GM13977 (cell line): ENCODE measurements at regions not wholly inside any gene's neighbourhood (a gene's known extent, or its start where the extent isn't known, plus 50 kb on each side); places are given as distances from the start of the nearest gene placed in this dataset.

Experiments
- DNase-seq: peaks from one replicate; pipeline ENCODE4 v3.0.0; 2012; ENCODE audit warnings: low spot score
- in situ Hi-C: fragments of 300-500 bp; cut with MboI; formaldehyde crosslinking; loops from one replicate; pipeline ENCODE4 v1.12.0; 2022; ENCODE audit warnings: low sequenced_read_pairs, low pct_unique_long_range_greater_than_20kb, mixed read lengths, inconsistent platforms; ENCODE audit not compliant: unreplicated experiment
- TF ChIP-seq, protein P1 (sequence below): IDR thresholded peaks from 2 replicates; pipeline ENCODE4 v1.5.1; 2012; ENCODE audit warnings: mild to moderate bottlenecking, control low read depth; ENCODE audit not compliant: insufficient read depth; ENCODE audit errors: extremely low read depth, missing control alignments

DNA sequence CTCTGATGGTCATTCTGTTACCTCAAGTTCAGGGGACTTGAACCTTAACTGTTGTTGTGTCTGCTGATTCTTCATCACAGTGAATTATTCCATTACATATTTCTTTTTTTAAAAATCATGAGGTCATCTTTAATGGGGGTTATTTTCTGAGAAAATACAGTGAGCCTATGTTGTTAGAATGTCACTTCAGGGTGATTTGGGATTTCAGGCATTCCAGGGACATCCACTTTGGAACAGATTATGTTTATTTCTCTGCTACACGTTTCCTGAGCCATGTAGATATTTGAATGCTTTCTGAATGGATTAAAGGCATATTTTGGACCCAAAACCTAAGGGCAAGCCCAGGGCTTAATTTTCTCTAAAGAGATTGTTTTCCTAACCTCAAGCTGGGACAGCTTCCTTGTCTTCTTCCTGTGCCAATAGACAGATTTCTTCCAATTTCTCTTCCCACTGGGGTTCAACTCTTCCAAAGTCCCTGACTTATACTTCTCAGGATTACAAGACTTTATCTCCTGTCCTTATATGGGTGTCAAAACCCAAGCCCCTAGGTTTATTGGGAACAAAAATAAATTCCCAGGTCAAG lies 271.7 kb downstream of the ARHGAP12 start:
- TF ChIP-seq, protein P1, sequence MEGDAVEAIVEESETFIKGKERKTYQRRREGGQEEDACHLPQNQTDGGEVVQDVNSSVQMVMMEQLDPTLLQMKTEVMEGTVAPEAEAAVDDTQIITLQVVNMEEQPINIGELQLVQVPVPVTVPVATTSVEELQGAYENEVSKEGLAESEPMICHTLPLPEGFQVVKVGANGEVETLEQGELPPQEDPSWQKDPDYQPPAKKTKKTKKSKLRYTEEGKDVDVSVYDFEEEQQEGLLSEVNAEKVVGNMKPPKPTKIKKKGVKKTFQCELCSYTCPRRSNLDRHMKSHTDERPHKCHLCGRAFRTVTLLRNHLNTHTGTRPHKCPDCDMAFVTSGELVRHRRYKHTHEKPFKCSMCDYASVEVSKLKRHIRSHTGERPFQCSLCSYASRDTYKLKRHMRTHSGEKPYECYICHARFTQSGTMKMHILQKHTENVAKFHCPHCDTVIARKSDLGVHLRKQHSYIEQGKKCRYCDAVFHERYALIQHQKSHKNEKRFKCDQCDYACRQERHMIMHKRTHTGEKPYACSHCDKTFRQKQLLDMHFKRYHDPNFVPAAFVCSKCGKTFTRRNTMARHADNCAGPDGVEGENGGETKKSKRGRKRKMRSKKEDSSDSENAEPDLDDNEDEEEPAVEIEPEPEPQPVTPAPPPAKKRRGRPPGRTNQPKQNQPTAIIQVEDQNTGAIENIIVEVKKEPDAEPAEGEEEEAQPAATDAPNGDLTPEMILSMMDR: no peak
- DNase-seq: no peak
- in situ Hi-C loops: no loop called here

DNA sequence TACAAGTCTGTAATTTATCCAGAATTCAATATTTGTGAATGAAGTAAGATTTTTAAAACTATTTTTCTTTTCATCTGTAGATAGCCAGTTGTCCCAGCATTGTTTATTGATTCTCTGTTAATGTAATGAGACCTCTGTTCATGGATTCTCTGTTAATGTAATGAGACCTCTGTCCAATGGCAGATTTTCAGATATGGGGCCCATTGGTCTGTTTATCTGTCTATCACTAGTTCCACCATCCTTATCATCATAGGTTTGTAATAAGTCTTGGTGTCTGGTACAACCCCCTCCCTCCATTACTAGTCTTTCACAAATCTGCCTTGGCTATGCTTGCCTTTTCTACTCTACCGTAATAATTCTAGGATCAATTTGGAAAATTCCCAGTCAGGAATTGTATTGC lies 276.6 kb downstream of the ARHGAP12 start:
- DNase-seq: no peak
- TF ChIP-seq, protein P1: no peak
- in situ Hi-C loops: no loop called here

DNA sequence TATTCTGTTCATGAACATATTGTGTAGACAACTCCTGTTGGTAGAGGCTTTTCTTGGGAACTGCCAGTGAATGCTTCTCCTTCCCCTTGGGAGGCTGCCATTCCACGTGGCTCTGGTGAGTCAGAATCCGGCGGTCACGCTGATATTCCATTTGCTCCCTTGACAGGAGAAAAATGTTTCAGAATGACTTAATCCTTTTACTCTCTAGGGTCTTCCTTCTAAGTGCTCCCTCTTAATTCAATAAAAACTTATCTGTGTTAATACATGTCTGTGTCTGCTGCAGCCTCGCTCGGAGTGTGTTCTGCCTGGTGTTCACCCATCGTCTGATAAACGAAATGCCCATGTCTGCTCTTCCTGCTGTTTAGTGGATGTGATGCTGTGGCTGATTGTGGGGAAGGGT lies 278.6 kb downstream of the ARHGAP12 start:
- TF ChIP-seq, protein P1: no peak
- no peak for DNase-seq
- in situ Hi-C loops: no loop called here

DNA sequence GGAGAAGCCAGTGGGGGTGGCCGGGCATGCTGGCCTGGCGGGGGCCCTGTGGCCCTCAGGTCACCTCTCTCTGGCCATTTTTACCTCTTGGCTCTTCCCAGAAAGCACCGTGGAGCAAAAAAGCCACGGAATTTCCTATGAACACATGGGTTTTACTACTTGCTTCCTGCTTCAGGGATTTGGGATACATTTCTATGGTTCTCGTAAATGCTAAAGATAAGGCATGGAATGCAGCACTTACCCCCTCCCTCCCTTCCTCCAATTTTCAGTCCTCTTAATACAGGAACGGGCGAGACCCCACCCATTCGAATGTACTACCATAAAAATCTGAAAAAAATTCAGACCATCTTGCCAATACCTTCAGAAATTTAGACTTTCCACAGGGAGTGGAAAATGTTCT lies 279.7 kb downstream of the ARHGAP12 start:
- in situ Hi-C loops: no loop called here
- TF ChIP-seq, protein P1: no peak
- no peak for DNase-seq

DNA sequence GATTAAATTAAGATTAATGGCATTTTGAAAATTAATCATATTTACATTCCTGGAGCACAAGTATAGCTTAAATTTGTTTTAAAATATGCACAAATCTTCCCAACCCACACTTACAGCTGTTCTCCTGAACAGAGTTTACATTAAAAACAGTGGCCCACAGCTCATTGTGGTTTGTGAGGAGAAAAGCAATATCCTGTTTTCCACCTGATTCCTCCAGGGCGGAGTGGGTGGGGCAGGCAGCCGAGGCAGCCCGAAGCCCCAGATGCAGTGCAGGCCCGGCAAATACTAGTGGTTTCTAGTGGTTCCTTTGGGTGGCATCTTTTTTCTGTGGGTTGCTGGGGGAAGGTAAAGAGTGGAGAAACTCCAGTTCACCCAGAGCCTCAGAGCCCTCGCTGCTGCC lies 280.8 kb downstream of the ARHGAP12 start:
- TF ChIP-seq, protein P1: no peak
- no peak for DNase-seq
- in situ Hi-C loops: no loop called here

DNA sequence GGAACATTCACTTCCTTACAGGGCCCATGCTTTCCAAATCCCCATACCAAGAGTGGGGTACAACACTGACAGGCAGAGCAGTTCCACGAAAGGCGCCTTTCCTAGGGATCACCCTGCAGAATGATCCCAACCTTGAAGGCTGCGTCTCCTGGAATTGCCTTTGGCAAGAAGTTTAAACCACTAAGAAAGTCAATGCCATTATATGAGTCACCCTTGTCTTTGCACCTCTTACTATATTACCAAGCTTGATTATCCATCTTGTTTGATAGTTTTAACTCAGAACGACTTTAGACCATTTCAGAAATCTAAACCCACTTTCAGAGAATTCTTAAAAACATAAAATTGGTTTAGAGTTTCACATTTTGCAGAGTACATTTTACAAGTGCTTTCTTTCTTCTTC lies 282.1 kb downstream of the ARHGAP12 start:
- in situ Hi-C loops: no loop called here
- TF ChIP-seq, protein P1: no peak
- no peak for DNase-seq

DNA sequence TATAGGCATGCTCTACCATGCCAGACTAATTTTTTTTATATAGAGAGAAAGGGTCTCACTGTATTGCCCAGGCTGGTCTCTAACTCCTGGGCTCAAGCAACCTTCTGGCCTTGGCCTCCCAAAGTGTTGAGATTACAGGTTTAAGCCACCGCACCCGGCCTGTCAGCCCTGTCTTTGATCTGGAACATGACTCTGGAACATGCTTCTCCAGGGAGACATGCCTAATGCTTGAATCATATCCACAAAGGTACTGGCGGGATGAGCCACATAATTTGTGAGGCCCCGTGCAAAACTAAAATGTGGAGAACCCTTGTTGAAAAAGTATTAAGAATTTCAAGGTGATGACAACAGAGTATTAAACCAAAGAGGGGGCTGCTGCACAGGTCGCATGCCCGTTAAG lies 282.8 kb downstream of the ARHGAP12 start:
- TF ChIP-seq, protein P1: no peak
- in situ Hi-C loops: no loop called here
- no peak for DNase-seq
